ENCODE measurements at regions not wholly inside any gene's neighbourhood (a gene's known extent, or its start where the extent isn't known, plus 50 kb on each side); places are given as distances from the start of the nearest gene placed in this dataset.

- dilution Hi-C loops (cut with MboI; ENCODE audit: extremely low pct_ligation_motif_present, low sequenced_read_pairs), result no loop called here
- TF ChIP-seq CTCF (optimal IDR thresholded peaks at IDR 0.05 in 1 of 3, IDR thresholded peaks at IDR 0.05 in 1 of 3, conservative IDR thresholded peaks at IDR 0.05 in 1 of 3; ENCODE audit: extremely low read depth in 1 of 3, insufficient read depth in 2 of 3, low read length in 3 of 3), result no peak
- peak; percentile 99 for TF ChIP-seq EZH2 (IDR thresholded peaks at IDR 0.05; ENCODE audit: low read length)
- Histone ChIP-seq H3K9me3 (ENCODE audit: control insufficient read depth, low read depth, low read length) (no peaks in the 10 kb centered on the region), H3K27ac (ENCODE audit: control insufficient read depth, insufficient read depth, low read length) (no peak overlapping the region), H3K79me2 (ENCODE audit: control insufficient read depth, insufficient read depth, low read length) (no peaks in the 10 kb centered on the region), H3K4me3 (ENCODE audit: control insufficient read depth in 2 of 3, extremely low read depth in 1 of 3, insufficient read depth in 2 of 3, low read depth in 1 of 3, low read length in 3 of 3) (no peak overlapping the region), H3K9me1 (ENCODE audit: control insufficient read depth, extremely low read depth, insufficient read depth, low read length) (no peaks in the 10 kb centered on the region), H2AFZ (ENCODE audit: control insufficient read depth, low read length) (no peak overlapping the region), H3K27me3 (ENCODE audit: control insufficient read depth, extremely low read depth, insufficient read depth, low read length) (peaks cover 70% of the 10 kb centered on the region), H3K36me3 (ENCODE audit: control insufficient read depth in 2 of 2, extremely low read depth in 1 of 2, insufficient read depth in 2 of 2, low read length in 2 of 2) (no peaks in the 10 kb centered on the region), H3K4me2 (ENCODE audit: control insufficient read depth, extremely low read depth, insufficient read depth, low read depth, low read length) (no peak overlapping the region), H4K20me1 (ENCODE audit: control insufficient read depth, extremely low read depth, insufficient read depth, low read length) (peaks cover 9% of the 10 kb centered on the region), H3K4me1 (ENCODE audit: control insufficient read depth, extremely low read depth, insufficient read depth, low read length) (peaks cover 5% of the 10 kb centered on the region), H3K9ac (ENCODE audit: control insufficient read depth, extremely low read depth, insufficient read depth, low read length) (no peak overlapping the region)
- no peak for FAIRE-seq
- DNase-seq (ENCODE audit: low read depth, low spot score), result no peak
These were observed 151.1 kb upstream of the GSE1 start for GRCh38 chr16:85461814-85462713.

- DNase-seq (ENCODE audit: low read depth, low spot score), result no peak
- peaks cover 4% of the 10 kb centered on the region for H4K20me1 ChIP-seq (ENCODE audit: control insufficient read depth, extremely low read depth, insufficient read depth, low read length)
- H3K9me1 ChIP-seq (ENCODE audit: control insufficient read depth, extremely low read depth, insufficient read depth, low read length), result no peaks in the 10 kb centered on the region
- no peak for FAIRE-seq
- H3K4me2 ChIP-seq (ENCODE audit: control insufficient read depth, extremely low read depth, insufficient read depth, low read depth, low read length), result no peak overlapping the region
- no peak overlapping the region for H3K27ac ChIP-seq (ENCODE audit: control insufficient read depth, insufficient read depth, low read length)
- no peaks in the 10 kb centered on the region for H3K4me1 ChIP-seq (ENCODE audit: control insufficient read depth, extremely low read depth, insufficient read depth, low read length)
- H3K4me3 ChIP-seq (ENCODE audit: control insufficient read depth in 2 of 3, extremely low read depth in 1 of 3, insufficient read depth in 2 of 3, low read depth in 1 of 3, low read length in 3 of 3), result no peak overlapping the region
- no peak overlapping the region for H3K9ac ChIP-seq (ENCODE audit: control insufficient read depth, extremely low read depth, insufficient read depth, low read length)
- dilution Hi-C loops (cut with MboI; ENCODE audit: extremely low pct_ligation_motif_present, low sequenced_read_pairs), result no loop called here
- H3K27me3 ChIP-seq (ENCODE audit: control insufficient read depth, extremely low read depth, insufficient read depth, low read length), result peaks cover 66% of the 10 kb centered on the region
- no peaks in the 10 kb centered on the region for H3K36me3 ChIP-seq (ENCODE audit: control insufficient read depth in 2 of 2, extremely low read depth in 1 of 2, insufficient read depth in 2 of 2, low read length in 2 of 2)
- no peaks in the 10 kb centered on the region for H3K79me2 ChIP-seq (ENCODE audit: control insufficient read depth, insufficient read depth, low read length)
- H2AFZ ChIP-seq (ENCODE audit: control insufficient read depth, low read length), result no peak overlapping the region
- no peak for TF ChIP-seq CTCF (optimal IDR thresholded peaks at IDR 0.05 in 1 of 3, IDR thresholded peaks at IDR 0.05 in 1 of 3, conservative IDR thresholded peaks at IDR 0.05 in 1 of 3; ENCODE audit: extremely low read depth in 1 of 3, insufficient read depth in 2 of 3, low read length in 3 of 3)
- peak; percentile 85 for TF ChIP-seq EZH2 (IDR thresholded peaks at IDR 0.05; ENCODE audit: low read length)
- no peaks in the 10 kb centered on the region for H3K9me3 ChIP-seq (ENCODE audit: control insufficient read depth, low read depth, low read length)
These were observed 150.2 kb upstream of the GSE1 start for GRCh38 chr16:85462714-85463611.
